ENCODE measurements at regions not wholly inside any gene's neighbourhood (a gene's known extent, or its start where the extent isn't known, plus 50 kb on each side); places are given as distances from the start of the nearest gene placed in this dataset.

DNA sequence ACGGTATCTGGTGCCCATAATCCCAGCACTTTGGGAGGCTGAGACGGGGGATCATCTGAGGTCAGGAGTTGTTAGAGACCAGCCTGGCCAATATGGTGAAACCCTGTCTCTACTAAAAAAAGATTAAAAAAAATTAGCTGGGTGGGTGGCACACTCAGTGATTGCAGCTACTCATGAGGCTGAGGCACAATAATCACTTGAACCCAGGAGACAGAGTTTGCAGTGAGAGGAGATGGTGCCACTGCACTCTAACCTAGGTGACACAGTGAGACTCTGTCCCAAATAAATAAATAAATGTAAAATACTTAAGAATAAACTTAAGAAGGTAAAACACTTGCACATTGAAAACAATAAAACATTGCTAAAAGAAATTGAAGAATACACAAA is 90.4 kb downstream of the ZNF280B start (continued):
- no peak for TF ChIP-seq HES1 (IDR thresholded peaks at IDR 0.05; ENCODE audit: low read depth)
- TF ChIP-seq THRAP3 (IDR thresholded peaks at IDR 0.05; ENCODE audit: borderline replicate concordance) = no peak
- TF ChIP-seq, protein P1, sequence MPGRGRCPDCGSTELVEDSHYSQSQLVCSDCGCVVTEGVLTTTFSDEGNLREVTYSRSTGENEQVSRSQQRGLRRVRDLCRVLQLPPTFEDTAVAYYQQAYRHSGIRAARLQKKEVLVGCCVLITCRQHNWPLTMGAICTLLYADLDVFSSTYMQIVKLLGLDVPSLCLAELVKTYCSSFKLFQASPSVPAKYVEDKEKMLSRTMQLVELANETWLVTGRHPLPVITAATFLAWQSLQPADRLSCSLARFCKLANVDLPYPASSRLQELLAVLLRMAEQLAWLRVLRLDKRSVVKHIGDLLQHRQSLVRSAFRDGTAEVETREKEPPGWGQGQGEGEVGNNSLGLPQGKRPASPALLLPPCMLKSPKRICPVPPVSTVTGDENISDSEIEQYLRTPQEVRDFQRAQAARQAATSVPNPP (IDR thresholded peaks at IDR 0.05; ENCODE audit: borderline replicate concordance, insufficient read depth, insufficient read length) = no peak
- peak; percentile 46; the same call in 1 of the 2 replicates for TF ChIP-seq ID3 (CRISPR knock-in tag; IDR thresholded peaks at IDR 0.05)
- TF ChIP-seq ID3 (tag; IDR thresholded peaks at IDR 0.05) = no peak
- no peak for TF ChIP-seq ZNF224 (CRISPR knock-in tag; IDR thresholded peaks at IDR 0.05)
- no peak for TF ChIP-seq KLF6 (CRISPR knock-in tag; IDR thresholded peaks at IDR 0.05; ENCODE audit: borderline replicate concordance)
- TF ChIP-seq ZNF668 (CRISPR knock-in tag; IDR thresholded peaks at IDR 0.05) = no peak
- no peak for TF ChIP-seq TCF15 (CRISPR knock-in tag; IDR thresholded peaks at IDR 0.05)
- TF ChIP-seq NUFIP1 (IDR thresholded peaks at IDR 0.05; ENCODE audit: partially characterized antibody) = no peak
- TF ChIP-seq NFE2L1 (tag; IDR thresholded peaks at IDR 0.05; ENCODE audit: borderline replicate concordance, low read depth) = no peak
- TF ChIP-seq XRCC3 (IDR thresholded peaks at IDR 0.05) = no peak
- TF ChIP-seq SP2 (IDR thresholded peaks at IDR 0.05; ENCODE audit: extremely low read depth, low read depth, low read length, poor library complexity, severe bottlenecking) = no peak
- TF ChIP-seq BCL6 (CRISPR knock-in tag; IDR thresholded peaks at IDR 0.05) = peak; percentile 59; the same call in 1 of the 2 replicates
- TF ChIP-seq KLF10 (CRISPR knock-in tag; IDR thresholded peaks at IDR 0.05) = no peak
- TF ChIP-seq PHB2 (IDR thresholded peaks at IDR 0.05; ENCODE audit: low read depth) = no peak
- no peak for TF ChIP-seq CREB5 (CRISPR knock-in tag; IDR thresholded peaks at IDR 0.05)
- TF ChIP-seq ZNF609 (CRISPR knock-in tag; IDR thresholded peaks at IDR 0.05; ENCODE audit: borderline replicate concordance) = no peak
- TF ChIP-seq ELF2 (CRISPR knock-in tag; IDR thresholded peaks at IDR 0.05) = no peak
- no peak for TF ChIP-seq SAFB (IDR thresholded peaks at IDR 0.05; ENCODE audit: borderline replicate concordance, low read depth, low read length)
